Loucy (cell line): ENCODE measurements at regions not wholly inside any gene's neighbourhood (a gene's known extent, or its start where the extent isn't known, plus 50 kb on each side); places are given as distances from the start of the nearest gene placed in this dataset.

ENCODE experiments used
- EZH2phosphoT487 ChIP-seq: fragments of 200-600 bp; IDR thresholded peaks from 2 replicates; pipeline ENCODE4 v1.6.1; 2018; ENCODE audit warnings: antibody characterized with exemption, mild to moderate bottlenecking, moderate library complexity, borderline replicate concordance
- TF ChIP-seq, protein P1 (sequence below): fragments of 200-600 bp; sonication (generic); conservative IDR thresholded peaks from 2 replicates; pipeline ENCODE4 v1.5.1; 2014; ENCODE audit warnings: mild to moderate bottlenecking, antibody characterized with exemption, low read length

- TF ChIP-seq, protein P1, sequence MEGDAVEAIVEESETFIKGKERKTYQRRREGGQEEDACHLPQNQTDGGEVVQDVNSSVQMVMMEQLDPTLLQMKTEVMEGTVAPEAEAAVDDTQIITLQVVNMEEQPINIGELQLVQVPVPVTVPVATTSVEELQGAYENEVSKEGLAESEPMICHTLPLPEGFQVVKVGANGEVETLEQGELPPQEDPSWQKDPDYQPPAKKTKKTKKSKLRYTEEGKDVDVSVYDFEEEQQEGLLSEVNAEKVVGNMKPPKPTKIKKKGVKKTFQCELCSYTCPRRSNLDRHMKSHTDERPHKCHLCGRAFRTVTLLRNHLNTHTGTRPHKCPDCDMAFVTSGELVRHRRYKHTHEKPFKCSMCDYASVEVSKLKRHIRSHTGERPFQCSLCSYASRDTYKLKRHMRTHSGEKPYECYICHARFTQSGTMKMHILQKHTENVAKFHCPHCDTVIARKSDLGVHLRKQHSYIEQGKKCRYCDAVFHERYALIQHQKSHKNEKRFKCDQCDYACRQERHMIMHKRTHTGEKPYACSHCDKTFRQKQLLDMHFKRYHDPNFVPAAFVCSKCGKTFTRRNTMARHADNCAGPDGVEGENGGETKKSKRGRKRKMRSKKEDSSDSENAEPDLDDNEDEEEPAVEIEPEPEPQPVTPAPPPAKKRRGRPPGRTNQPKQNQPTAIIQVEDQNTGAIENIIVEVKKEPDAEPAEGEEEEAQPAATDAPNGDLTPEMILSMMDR, result no peak
- TF ChIP-seq EZH2phosphoT487, result no peak
Measured at GRCh38 chr13:81116461-81117282, 775.7 kb upstream of the SPRY2 start.
